Ishikawa (cell line): ENCODE measurements at regions not wholly inside any gene's neighbourhood (a gene's known extent, or its start where the extent isn't known, plus 50 kb on each side); places are given as distances from the start of the nearest gene placed in this dataset.

ENCODE experiments used
- CEBPB ChIP-seq: IDR thresholded peaks from 2 replicates; pipeline ENCODE4 v1.6.1; 2012
- CREB1 ChIP-seq: IDR thresholded peaks from 2 replicates; pipeline ENCODE4 v1.6.1; 2012; ENCODE audit warnings: low read depth
- EGR1 ChIP-seq: IDR thresholded peaks from 2 replicates; pipeline ENCODE4 v1.6.1; 2012
- EP300 ChIP-seq: IDR thresholded peaks from 2 replicates; pipeline ENCODE4 v1.6.1; 2012; ENCODE audit warnings: borderline replicate concordance
- FOXM1 ChIP-seq: IDR thresholded peaks from 2 replicates; pipeline ENCODE4 v1.6.1; 2012; ENCODE audit warnings: low read depth, borderline replicate concordance
- MAX ChIP-seq: IDR thresholded peaks from 2 replicates; pipeline ENCODE4 v1.6.1; 2012
- NFIC ChIP-seq: IDR thresholded peaks from 2 replicates; pipeline ENCODE4 v1.6.1; 2012
- RAD21 ChIP-seq: IDR thresholded peaks from 2 replicates; pipeline ENCODE4 v1.6.1; 2012; ENCODE audit warnings: low read depth
- REST ChIP-seq: IDR thresholded peaks from 2 replicates; pipeline ENCODE4 v1.6.1; 2012; ENCODE audit warnings: low read depth, mild to moderate bottlenecking
- TAF1 ChIP-seq: IDR thresholded peaks from 2 replicates; pipeline ENCODE4 v1.6.1; 2012; ENCODE audit warnings: low read depth, mild to moderate bottlenecking
- TCF12 ChIP-seq: IDR thresholded peaks from 2 replicates; pipeline ENCODE4 v1.6.1; 2012; ENCODE audit warnings: low read depth
- TEAD4 ChIP-seq: IDR thresholded peaks from 2 replicates; pipeline ENCODE4 v1.6.1; 2012
- USF1 ChIP-seq: IDR thresholded peaks from 2 replicates; pipeline ENCODE4 v1.6.1; 2012
- YY1 ChIP-seq: IDR thresholded peaks from 2 replicates; pipeline ENCODE4 v1.6.1; 2012; ENCODE audit warnings: low read depth
- ZBTB7A ChIP-seq: IDR thresholded peaks from 2 replicates; pipeline ENCODE4 v1.6.1; 2012; ENCODE audit warnings: low read depth

DNA sequence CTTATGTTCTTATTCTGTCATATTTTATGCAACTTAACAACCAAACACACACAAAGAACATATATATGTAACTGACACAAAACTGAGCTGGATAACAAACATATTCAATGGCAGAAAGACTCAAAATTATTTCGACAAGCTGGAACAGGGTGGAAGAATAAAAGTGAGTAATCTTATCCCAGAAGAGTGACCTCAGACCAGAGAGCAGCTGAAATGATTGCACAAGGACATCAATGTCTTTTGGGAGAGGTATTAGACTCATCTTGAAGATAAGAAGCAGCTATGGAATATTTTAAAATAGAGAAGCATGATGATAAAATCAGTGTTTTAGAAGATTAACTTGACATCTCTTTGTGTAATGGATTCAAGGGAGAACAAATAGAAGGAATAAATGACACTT, 191.6 kb upstream of the PRDM1 start:
- no peak for TF ChIP-seq USF1
- no peak for TF ChIP-seq CREB1
- TF ChIP-seq MAX: no peak
- TF ChIP-seq FOXM1: no peak
- no peak for TF ChIP-seq EGR1
- no peak for TF ChIP-seq ZBTB7A
- no peak for TF ChIP-seq TAF1
- no peak for TF ChIP-seq TEAD4
- no peak for TF ChIP-seq REST
- no peak for TF ChIP-seq CEBPB
- no peak for TF ChIP-seq TCF12
- no peak for TF ChIP-seq EP300
- no peak for TF ChIP-seq RAD21
- TF ChIP-seq NFIC: no peak
- no peak for TF ChIP-seq YY1

GRCh38 chr6:105893741-105894140, 192.4 kb upstream of the PRDM1 start:
- no peak for TF ChIP-seq ZBTB7A
- TF ChIP-seq NFIC: no peak
- no peak for TF ChIP-seq CEBPB
- no peak for TF ChIP-seq TEAD4
- TF ChIP-seq USF1: no peak
- TF ChIP-seq EP300: no peak
- no peak for TF ChIP-seq RAD21
- no peak for TF ChIP-seq FOXM1
- no peak for TF ChIP-seq REST
- no peak for TF ChIP-seq EGR1

- no peak for TF ChIP-seq CEBPB
Measured at GRCh38 chr6:105892577-105893262, 193.4 kb upstream of the PRDM1 start.

DNA sequence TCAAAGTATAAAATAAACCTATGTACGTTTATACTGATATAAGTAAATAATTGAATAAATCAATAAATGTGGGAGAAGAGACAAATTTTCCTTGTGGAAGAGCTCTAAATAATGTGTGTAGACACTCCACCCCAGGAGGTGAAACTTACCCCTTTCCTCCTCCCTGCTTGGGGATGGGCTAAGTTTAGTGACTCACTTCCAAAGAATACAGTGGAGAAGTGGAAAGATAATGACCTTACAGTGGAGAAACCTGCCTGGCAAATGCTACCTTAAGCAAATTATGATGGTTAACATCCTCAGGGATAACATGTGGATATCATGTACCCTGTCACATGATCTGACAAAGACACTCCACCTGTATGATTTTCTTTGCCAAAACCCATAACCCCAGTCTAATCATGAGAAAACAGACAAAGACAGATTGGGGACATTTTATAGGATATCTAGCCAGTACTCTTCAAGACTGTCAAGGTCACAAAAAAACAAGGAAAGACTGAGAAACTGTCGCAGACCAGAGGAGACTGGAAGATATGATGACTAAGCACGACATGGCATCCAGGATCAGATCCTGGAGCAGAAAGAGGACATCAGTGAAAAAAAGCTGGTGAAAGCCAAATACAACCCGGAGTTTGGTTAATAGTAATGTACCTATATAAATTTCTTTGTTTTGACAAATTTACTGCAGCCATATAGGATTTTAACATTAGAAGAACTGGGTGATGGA, 195.5 kb upstream of the PRDM1 start:
- no peak for TF ChIP-seq ZBTB7A
- TF ChIP-seq NFIC: no peak
- no peak for TF ChIP-seq RAD21
- TF ChIP-seq CEBPB: no peak
- TF ChIP-seq YY1: no peak

GRCh38 chr6:105889902-105890301, 196.2 kb upstream of the PRDM1 start:
- TF ChIP-seq EGR1: no peak
- TF ChIP-seq TEAD4: no peak
- no peak for TF ChIP-seq ZBTB7A
- TF ChIP-seq USF1: no peak
- TF ChIP-seq FOXM1: no peak
- TF ChIP-seq MAX: no peak

GRCh38 chr6:105886814-105887544, 199.2 kb upstream of the PRDM1 start:
- TF ChIP-seq MAX (no peak), RAD21 (no peak), TEAD4 (no peak), EGR1 (no peak), USF1 (no peak), REST (no peak), FOXM1 (no peak), TAF1 (no peak), CEBPB (no peak), TCF12 (no peak), YY1 (no peak), ZBTB7A (no peak), CREB1 (no peak)
